EL (cell line): ENCODE measurements at regions not wholly inside any gene's neighbourhood (a gene's known extent, or its start where the extent isn't known, plus 50 kb on each side); places are given as distances from the start of the nearest gene placed in this dataset.

Source experiments
- DNase-seq: peaks from one replicate; pipeline ENCODE4 v3.0.0-alpha.2; 2016

GRCh38 chr3:159922193-159922840 lies 66.3 kb upstream of the IL12A start:
- no peak for DNase-seq

GRCh38 chr3:159922861-159923312 lies 65.7 kb upstream of the IL12A start:
- no peak for DNase-seq

- no peak for DNase-seq
Measured at GRCh38 chr3:159923336-159923735, 65.3 kb upstream of the IL12A start.

- DNase-seq, result peak; percentile 39
Measured at GRCh38 chr3:159923956-159924355, 64.7 kb upstream of the IL12A start.

GRCh38 chr3:159924411-159924810 lies 64.2 kb upstream of the IL12A start:
- no peak for DNase-seq

- no peak for DNase-seq
Measured at GRCh38 chr3:159925248-159925647, 63.4 kb upstream of the IL12A start.

GRCh38 chr3:159926573-159926972 lies 62.1 kb upstream of the IL12A start:
- no peak for DNase-seq

GRCh38 chr3:159928071-159928491 lies 60.6 kb upstream of the IL12A start:
- peak; percentile 72 for DNase-seq

- peak; percentile 100 for DNase-seq
Measured at GRCh38 chr3:159928666-159929065, 60.0 kb upstream of the IL12A start.

GRCh38 chr3:159929171-159930141 lies 59.2 kb upstream of the IL12A start:
- DNase-seq, result peak; percentile 92

- no peak for DNase-seq
Measured at GRCh38 chr3:159934216-159934615, 54.4 kb upstream of the IL12A start.

GRCh38 chr3:159936541-159936940 lies 52.1 kb upstream of the IL12A start:
- DNase-seq, result peak; percentile 37

- DNase-seq, result no peak
Measured at GRCh38 chr3:159937561-159938166, 51.0 kb upstream of the IL12A start.

- DNase-seq, result peak; percentile 27
Measured at GRCh38 chr3:159938714-159939113, 49.9 kb upstream of the IL12A start.
